Liver (tissue), 8 donors: ENCODE measurements at regions not wholly inside any gene's neighbourhood (a gene's known extent, or its start where the extent isn't known, plus 50 kb on each side); places are given as distances from the start of the nearest gene placed in this dataset.

Source experiments
- DNase-seq: peaks from one replicate; pipeline ENCODE4 v3.0.0-alpha.2; 2017; ENCODE audit warnings: low spot score
- H3K27ac ChIP-seq, 2 donors: one replicate each; pipeline ENCODE4 v1.7.0; 2013; ENCODE audit warnings: inconsistent platforms in 2 of 2, low read length in 2 of 2, control low read depth in 1 of 2, low read depth in 1 of 2, mild to moderate bottlenecking in 1 of 2
- H3K27me3 ChIP-seq, 4 donors: one replicate each; pipeline versions ENCODE4 v1.6.1 to v1.7.0; 2013; ENCODE audit warnings: low read length in 3 of 4, inconsistent platforms in 1 of 4, mild to moderate bottlenecking in 1 of 4, moderate library complexity in 1 of 4; ENCODE audit not compliant: control insufficient read depth in 4 of 4, insufficient read depth in 4 of 4
- H3K36me3 ChIP-seq, 4 donors: one replicate each; pipeline versions ENCODE4 v1.6.1 to v1.7.0; 2013; ENCODE audit warnings: low read length in 3 of 4, mild to moderate bottlenecking in 3 of 4, low read depth in 1 of 4, moderate library complexity in 1 of 4; ENCODE audit not compliant: control insufficient read depth in 4 of 4, insufficient read depth in 3 of 4
- H3K4me1 ChIP-seq, 4 donors: one replicate each; pipeline versions ENCODE4 v1.6.1 to v1.7.0; 2013; ENCODE audit warnings: low read length in 3 of 4, mild to moderate bottlenecking in 3 of 4, moderate library complexity in 1 of 4; ENCODE audit not compliant: control insufficient read depth in 4 of 4, insufficient read depth in 4 of 4
- H3K4me3 ChIP-seq, 3 donors: one replicate each; pipeline versions ENCODE4 v1.6.1 to v1.7.0; 2013; ENCODE audit warnings: low read length in 3 of 3, control low read depth in 1 of 3, low read depth in 1 of 3, mild to moderate bottlenecking in 1 of 3
- H3K9ac ChIP-seq, 2 donors: one replicate each; pipeline ENCODE4 v1.7.0; 2013; ENCODE audit warnings: low read length in 2 of 2, mild to moderate bottlenecking in 2 of 2, moderate library complexity in 2 of 2, control low read depth in 1 of 2, low read depth in 1 of 2
- H3K9me3 ChIP-seq, 4 donors: one replicate each; pipeline versions ENCODE4 v1.6.1 to v1.7.0; 2013; ENCODE audit warnings: low read length in 3 of 4; ENCODE audit not compliant: control insufficient read depth in 4 of 4
- ATF3 ChIP-seq: IDR thresholded peaks from 2 replicates; pipeline ENCODE4 v1.6.1; 2016; ENCODE audit warnings: antibody characterized with exemption
- CTCF ChIP-seq: fragments of 150-350 bp; IDR thresholded peaks from 2 replicates; pipeline ENCODE4 v1.5.1; 2017; ENCODE audit warnings: improper control_type of control experiment, low read depth, low read length; ENCODE audit not compliant: missing input control
- EGR1 ChIP-seq, 2 donors: IDR thresholded peaks; 2 replicates each; pipeline ENCODE4 v1.6.1; 2016 to 2018; ENCODE audit warnings: antibody characterized with exemption in 2 of 2, low read depth in 2 of 2
- FOXA1 ChIP-seq: IDR thresholded peaks from 2 replicates; pipeline ENCODE4 v1.6.1; 2016; ENCODE audit warnings: antibody characterized with exemption
- FOXA2 ChIP-seq: IDR thresholded peaks from 2 replicates; pipeline ENCODE4 v1.6.1; 2016; ENCODE audit warnings: antibody characterized with exemption
- GABPA ChIP-seq, 2 donors: IDR thresholded peaks in 1 of 2; conservative IDR thresholded peaks in 1 of 2; 2 replicates each; pipeline ENCODE4 v1.6.1; 2016; ENCODE audit warnings: antibody characterized with exemption in 2 of 2, mild to moderate bottlenecking in 1 of 2, moderate library complexity in 1 of 2
- HNF4A ChIP-seq, 2 donors: conservative IDR thresholded peaks; 2 replicates each; pipeline ENCODE4 v1.6.1; 2016; ENCODE audit warnings: antibody characterized with exemption in 2 of 2, mild to moderate bottlenecking in 2 of 2
- HNF4G ChIP-seq: IDR thresholded peaks from 2 replicates; pipeline ENCODE4 v1.6.1; 2016; ENCODE audit warnings: antibody characterized with exemption
- JUND ChIP-seq, 2 donors: IDR thresholded peaks; 2 replicates each; pipeline ENCODE4 v1.6.1; 2016; ENCODE audit warnings: antibody characterized with exemption in 2 of 2
- MAX ChIP-seq: IDR thresholded peaks from 2 replicates; pipeline ENCODE4 v1.6.1; 2016; ENCODE audit warnings: antibody characterized with exemption
- NR2F2 ChIP-seq: IDR thresholded peaks from 2 replicates; pipeline ENCODE4 v1.6.1; 2016; ENCODE audit warnings: antibody characterized with exemption
- RAD21 ChIP-seq, 2 donors: IDR thresholded peaks; 2 replicates each; pipeline ENCODE4 v1.6.1; 2016; ENCODE audit warnings: antibody characterized with exemption in 2 of 2, mild to moderate bottlenecking in 2 of 2
- RXRA ChIP-seq, 2 donors: IDR thresholded peaks; 2 replicates each; pipeline ENCODE4 v1.6.1; 2017 to 2018; ENCODE audit warnings: antibody characterized with exemption in 2 of 2, mild to moderate bottlenecking in 1 of 2
- SP1 ChIP-seq: IDR thresholded peaks from 2 replicates; pipeline ENCODE4 v1.6.1; 2018; ENCODE audit warnings: antibody characterized with exemption, mild to moderate bottlenecking
- TAF1 ChIP-seq: conservative IDR thresholded peaks from 2 replicates; pipeline ENCODE4 v1.6.1; 2016; ENCODE audit warnings: antibody characterized with exemption, mild to moderate bottlenecking
- YY1 ChIP-seq: IDR thresholded peaks from 2 replicates; pipeline ENCODE4 v1.6.1; 2016; ENCODE audit warnings: antibody characterized with exemption, mild to moderate bottlenecking
- WGBS: extraction: QIAGEN DNeasy Blood & Tissue Kit; methylation state at CpG from one replicate; pipeline ENCODE4 v1.1.7; 2013; 5-methylcytosine and 5-hydroxymethylcytosine counted together
- TF ChIP-seq, protein P1 (sequence below): IDR thresholded peaks from 2 replicates; pipeline ENCODE4 v1.6.1; 2016; ENCODE audit warnings: antibody characterized with exemption, mild to moderate bottlenecking
- TF ChIP-seq, protein P2 (sequence below): IDR thresholded peaks from 2 replicates; pipeline ENCODE4 v1.6.1; 2016; ENCODE audit warnings: antibody characterized with exemption
- donor health status: healthy.
- donor health status: healthy.
- donor health status: healthy.
- donor health status: healthy.
- donor health status: healthy.

- Histone ChIP-seq H3K9me3 (peaks cover 0 to 5% (median under 1%) of the 10 kb centered on the region in 4 donors), H3K36me3 (no peaks in the 10 kb centered on the region), H3K4me1 (no peaks in the 10 kb centered on the region), H3K27me3 (peaks cover 0 to 5% (median 0%) of the 10 kb centered on the region in 4 donors), H3K9ac (no peak overlapping the region), H3K4me3 (no peak overlapping the region), H3K27ac (no peak overlapping the region)
- DNase-seq, result no peak
- WGBS, result 87% methylated on average over 22 of the region's 22 CpGs
- TF ChIP-seq HNF4A (conservative IDR thresholded peaks at IDR 0.05) (no peak), SP1 (no peak), EGR1 (IDR thresholded peaks at IDR 0.05; ENCODE audit: low read depth in 2 of 2) (no peak), TAF1 (no peak), RXRA (IDR thresholded peaks at IDR 0.05) (no peak), YY1 (no peak), HNF4G (no peak), NR2F2 (no peak), GABPA (IDR thresholded peaks at IDR 0.05 in 1 of 2, conservative IDR thresholded peaks at IDR 0.05 in 1 of 2) (no peak), FOXA1 (no peak), FOXA2 (no peak), JUND (IDR thresholded peaks at IDR 0.05) (no peak), ATF3 (no peak), MAX (no peak), CTCF (no peak), RAD21 (IDR thresholded peaks at IDR 0.05) (no peak)
- TF ChIP-seq, protein P1, sequence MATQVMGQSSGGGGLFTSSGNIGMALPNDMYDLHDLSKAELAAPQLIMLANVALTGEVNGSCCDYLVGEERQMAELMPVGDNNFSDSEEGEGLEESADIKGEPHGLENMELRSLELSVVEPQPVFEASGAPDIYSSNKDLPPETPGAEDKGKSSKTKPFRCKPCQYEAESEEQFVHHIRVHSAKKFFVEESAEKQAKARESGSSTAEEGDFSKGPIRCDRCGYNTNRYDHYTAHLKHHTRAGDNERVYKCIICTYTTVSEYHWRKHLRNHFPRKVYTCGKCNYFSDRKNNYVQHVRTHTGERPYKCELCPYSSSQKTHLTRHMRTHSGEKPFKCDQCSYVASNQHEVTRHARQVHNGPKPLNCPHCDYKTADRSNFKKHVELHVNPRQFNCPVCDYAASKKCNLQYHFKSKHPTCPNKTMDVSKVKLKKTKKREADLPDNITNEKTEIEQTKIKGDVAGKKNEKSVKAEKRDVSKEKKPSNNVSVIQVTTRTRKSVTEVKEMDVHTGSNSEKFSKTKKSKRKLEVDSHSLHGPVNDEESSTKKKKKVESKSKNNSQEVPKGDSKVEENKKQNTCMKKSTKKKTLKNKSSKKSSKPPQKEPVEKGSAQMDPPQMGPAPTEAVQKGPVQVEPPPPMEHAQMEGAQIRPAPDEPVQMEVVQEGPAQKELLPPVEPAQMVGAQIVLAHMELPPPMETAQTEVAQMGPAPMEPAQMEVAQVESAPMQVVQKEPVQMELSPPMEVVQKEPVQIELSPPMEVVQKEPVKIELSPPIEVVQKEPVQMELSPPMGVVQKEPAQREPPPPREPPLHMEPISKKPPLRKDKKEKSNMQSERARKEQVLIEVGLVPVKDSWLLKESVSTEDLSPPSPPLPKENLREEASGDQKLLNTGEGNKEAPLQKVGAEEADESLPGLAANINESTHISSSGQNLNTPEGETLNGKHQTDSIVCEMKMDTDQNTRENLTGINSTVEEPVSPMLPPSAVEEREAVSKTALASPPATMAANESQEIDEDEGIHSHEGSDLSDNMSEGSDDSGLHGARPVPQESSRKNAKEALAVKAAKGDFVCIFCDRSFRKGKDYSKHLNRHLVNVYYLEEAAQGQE, result no peak
- TF ChIP-seq, protein P2, sequence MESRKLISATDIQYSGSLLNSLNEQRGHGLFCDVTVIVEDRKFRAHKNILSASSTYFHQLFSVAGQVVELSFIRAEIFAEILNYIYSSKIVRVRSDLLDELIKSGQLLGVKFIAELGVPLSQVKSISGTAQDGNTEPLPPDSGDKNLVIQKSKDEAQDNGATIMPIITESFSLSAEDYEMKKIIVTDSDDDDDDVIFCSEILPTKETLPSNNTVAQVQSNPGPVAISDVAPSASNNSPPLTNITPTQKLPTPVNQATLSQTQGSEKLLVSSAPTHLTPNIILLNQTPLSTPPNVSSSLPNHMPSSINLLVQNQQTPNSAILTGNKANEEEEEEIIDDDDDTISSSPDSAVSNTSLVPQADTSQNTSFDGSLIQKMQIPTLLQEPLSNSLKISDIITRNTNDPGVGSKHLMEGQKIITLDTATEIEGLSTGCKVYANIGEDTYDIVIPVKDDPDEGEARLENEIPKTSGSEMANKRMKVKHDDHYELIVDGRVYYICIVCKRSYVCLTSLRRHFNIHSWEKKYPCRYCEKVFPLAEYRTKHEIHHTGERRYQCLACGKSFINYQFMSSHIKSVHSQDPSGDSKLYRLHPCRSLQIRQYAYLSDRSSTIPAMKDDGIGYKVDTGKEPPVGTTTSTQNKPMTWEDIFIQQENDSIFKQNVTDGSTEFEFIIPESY, result no peak
These were observed 615.2 kb downstream of the TRIML1 start for GRCh38 chr4:188754372-188755002.
